KMS-11 (cell line): ENCODE measurements at regions not wholly inside any gene's neighbourhood (a gene's known extent, or its start where the extent isn't known, plus 50 kb on each side); places are given as distances from the start of the nearest gene placed in this dataset.

ENCODE experiments used
- H2AFZ ChIP-seq: fragments of 200-600 bp; sonication (generic); 2 replicates; pipeline ENCODE4 v1.6.1; 2016; ENCODE audit warnings: antibody characterized with exemption, mixed run types, low read depth
- H3K27ac ChIP-seq: fragments of 200-600 bp; sonication (generic); 2 replicates; pipeline ENCODE4 v1.6.1; 2016; ENCODE audit warnings: mild to moderate bottlenecking, mixed run types
- H3K27me3 ChIP-seq: fragments of 200-600 bp; sonication (generic); 2 replicates; pipeline ENCODE4 v1.6.1; 2017; ENCODE audit warnings: mild to moderate bottlenecking, low read depth, mixed run types, moderate library complexity; ENCODE audit not compliant: insufficient read depth
- H3K36me3 ChIP-seq: fragments of 200-600 bp; sonication (generic); 2 replicates; pipeline ENCODE4 v1.6.1; 2017; ENCODE audit warnings: mild to moderate bottlenecking, mixed run types; ENCODE audit not compliant: insufficient read depth
- H3K4me1 ChIP-seq: fragments of 200-600 bp; sonication (generic); 2 replicates; pipeline ENCODE4 v1.6.1; 2016; ENCODE audit warnings: mild to moderate bottlenecking, low read depth, mixed run types; ENCODE audit not compliant: poor library complexity, severe bottlenecking
- H3K4me2 ChIP-seq: fragments of 200-600 bp; sonication (generic); 2 replicates; pipeline ENCODE4 v1.7.0; 2016; ENCODE audit warnings: mild to moderate bottlenecking, mixed run types
- H3K4me3 ChIP-seq: fragments of 200-600 bp; sonication (generic); IDR thresholded peaks from 2 replicates; pipeline ENCODE4 v1.6.1; 2017; ENCODE audit warnings: low read depth, low read length, mixed read lengths; ENCODE audit not compliant: insufficient read depth
- H3K79me2 ChIP-seq: fragments of 200-600 bp; sonication (generic); 2 replicates; pipeline ENCODE4 v1.6.1; 2016; ENCODE audit warnings: low read depth, mixed run types; ENCODE audit not compliant: insufficient read depth
- H3K9ac ChIP-seq: fragments of 200-600 bp; sonication (generic); 2 replicates; pipeline ENCODE4 v1.6.1; 2016; ENCODE audit warnings: mild to moderate bottlenecking, mixed run types
- H4K20me1 ChIP-seq: fragments of 200-600 bp; sonication (generic); 2 replicates; pipeline ENCODE4 v1.6.1; 2016; ENCODE audit warnings: mild to moderate bottlenecking, mixed run types; ENCODE audit not compliant: insufficient read depth
- CTCF ChIP-seq: fragments of 200-600 bp; sonication (generic); conservative IDR thresholded peaks from 2 replicates; pipeline ENCODE4 v1.6.1; 2017; ENCODE audit warnings: low read depth, mild to moderate bottlenecking, antibody characterized with exemption, low read length, moderate library complexity, mixed read lengths

DNA sequence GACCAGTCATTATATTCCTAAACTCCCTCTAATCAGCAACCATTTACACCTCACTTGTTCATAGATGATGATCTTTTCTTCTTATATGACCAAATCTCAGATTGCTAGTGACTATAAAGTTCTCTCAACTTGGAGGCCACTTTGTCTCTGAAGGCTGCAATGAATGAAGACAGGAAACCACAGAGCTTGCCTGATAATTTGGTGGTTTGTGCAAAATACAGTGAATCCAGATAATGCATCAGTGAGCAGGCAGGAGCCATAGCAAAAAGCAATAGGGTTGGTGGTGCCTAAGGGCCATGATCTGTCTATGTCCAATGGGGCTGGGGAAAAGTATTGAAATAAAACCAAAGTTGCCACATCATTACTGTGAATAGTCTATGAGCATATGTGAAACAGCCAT lies 123.8 kb upstream of the LRFN5 start:
- Histone ChIP-seq H3K79me2 (no peaks in the 10 kb centered on the region), H2AFZ (peak overlapping the region; percentile 47), H3K4me1 (peaks cover 25% of the 10 kb centered on the region), H3K4me2 (peak overlapping the region; percentile 45), H3K4me3 (no peak overlapping the region), H3K36me3 (no peaks in the 10 kb centered on the region), H3K9ac (no peak overlapping the region; the same call in 1 of the 2 replicates), H4K20me1 (no peaks in the 10 kb centered on the region), H3K27me3 (no peaks in the 10 kb centered on the region), H3K27ac (peak overlapping the region; percentile 50)
- TF ChIP-seq CTCF: no peak

GRCh38 chr14:41476526-41476925 lies 130.2 kb upstream of the LRFN5 start:
- TF ChIP-seq CTCF: no peak
- no peak overlapping the region for H3K27ac ChIP-seq
- H3K4me3 ChIP-seq: no peak overlapping the region
- H3K27me3 ChIP-seq: no peaks in the 10 kb centered on the region
- H3K4me2 ChIP-seq: no peak overlapping the region
- no peak overlapping the region for H3K9ac ChIP-seq
- H3K4me1 ChIP-seq: peaks cover 3% of the 10 kb centered on the region
- H4K20me1 ChIP-seq: no peaks in the 10 kb centered on the region
- no peaks in the 10 kb centered on the region for H3K36me3 ChIP-seq
- no peak overlapping the region for H2AFZ ChIP-seq
- H3K79me2 ChIP-seq: no peaks in the 10 kb centered on the region

GRCh38 chr14:41461380-41461779 lies 145.3 kb upstream of the LRFN5 start:
- Histone ChIP-seq H3K4me2 (no peak overlapping the region), H2AFZ (no peak overlapping the region), H3K36me3 (no peaks in the 10 kb centered on the region), H4K20me1 (no peaks in the 10 kb centered on the region), H3K4me1 (no peaks in the 10 kb centered on the region), H3K9ac (no peak overlapping the region), H3K79me2 (no peaks in the 10 kb centered on the region), H3K27ac (no peak overlapping the region), H3K4me3 (no peak overlapping the region), H3K27me3 (no peaks in the 10 kb centered on the region)
- TF ChIP-seq CTCF: no peak

DNA sequence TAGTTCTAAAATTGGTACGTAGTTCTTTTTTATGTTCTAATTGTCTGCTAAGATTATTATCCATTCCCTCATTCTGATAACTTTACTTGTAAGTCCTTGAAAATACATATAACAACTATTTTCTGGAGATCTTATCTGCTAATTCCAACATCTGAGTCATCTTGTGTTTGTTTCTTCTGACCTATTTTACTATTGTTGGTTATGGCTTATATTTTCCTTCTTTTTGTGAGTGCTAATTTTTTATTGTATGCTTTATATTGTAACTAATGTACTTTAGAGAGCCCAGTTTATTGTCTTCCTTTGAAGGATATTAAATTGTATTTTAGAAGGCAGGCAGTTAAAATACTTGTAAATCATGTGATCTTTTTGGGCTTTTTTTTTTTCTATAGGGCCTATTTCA lies 149.3 kb upstream of the LRFN5 start:
- Histone ChIP-seq H2AFZ (no peak overlapping the region), H3K27ac (no peak overlapping the region), H3K4me2 (no peak overlapping the region), H3K79me2 (no peaks in the 10 kb centered on the region), H3K27me3 (no peaks in the 10 kb centered on the region), H3K9ac (no peak overlapping the region), H4K20me1 (no peaks in the 10 kb centered on the region), H3K36me3 (no peaks in the 10 kb centered on the region), H3K4me1 (no peaks in the 10 kb centered on the region), H3K4me3 (no peak overlapping the region)
- TF ChIP-seq CTCF: no peak

- H4K20me1 ChIP-seq: no peaks in the 10 kb centered on the region
- no peaks in the 10 kb centered on the region for H3K36me3 ChIP-seq
- H3K4me2 ChIP-seq: no peak overlapping the region
- no peak overlapping the region for H3K9ac ChIP-seq
- H2AFZ ChIP-seq: no peak overlapping the region
- H3K4me1 ChIP-seq: no peaks in the 10 kb centered on the region
- H3K4me3 ChIP-seq: no peak overlapping the region
- no peaks in the 10 kb centered on the region for H3K27me3 ChIP-seq
- H3K79me2 ChIP-seq: no peaks in the 10 kb centered on the region
- no peak overlapping the region for H3K27ac ChIP-seq
- TF ChIP-seq CTCF: no peak
These were observed 157.6 kb upstream of the LRFN5 start for GRCh38 chr14:41449066-41449465.
